Spleen (tissue), 11 donors: ENCODE measurements at regions not wholly inside any gene's neighbourhood (a gene's known extent, or its start where the extent isn't known, plus 50 kb on each side); places are given as distances from the start of the nearest gene placed in this dataset.

Experiments used
- DNase-seq: peaks from one replicate; pipeline ENCODE4 v3.0.0-alpha.2; 2020
- H3K27ac ChIP-seq, 8 donors: fragments of 200-600 bp; sonication (generic) in 7 of 8; 1 replicate in 4 of 8; 2 replicates in 4 of 8; pipeline versions ENCODE4 v1.5.0 to v1.8.0; 2016 to 2021; ENCODE audit warnings: inconsistent platforms in 4 of 8, mild to moderate bottlenecking in 4 of 8, moderate library complexity in 1 of 8
- H3K27me3 ChIP-seq, 7 donors: fragments of 200-600 bp; sonication (generic) in 6 of 7; replicated peaks in 1 of 7; 1 replicate in 4 of 7; 2 replicates in 3 of 7; pipeline versions ENCODE4 v1.5.0 to v1.8.0; 2016 to 2021; ENCODE audit warnings: inconsistent platforms in 3 of 7, mild to moderate bottlenecking in 1 of 7
- H3K36me3 ChIP-seq, 6 donors: fragments of 200-600 bp; sonication (generic) in 5 of 6; 1 replicate in 4 of 6; 2 replicates in 2 of 6; pipeline versions ENCODE4 v1.5.0 to v1.8.0; 2016 to 2021; ENCODE audit warnings: inconsistent platforms in 2 of 6
- H3K4me1 ChIP-seq, 6 donors: fragments of 200-600 bp; sonication (generic) in 5 of 6; 1 replicate in 3 of 6; 2 replicates in 3 of 6; pipeline versions ENCODE4 v1.5.0 to v1.8.0; 2016 to 2021; ENCODE audit warnings: inconsistent platforms in 3 of 6
- H3K4me3 ChIP-seq, 8 donors: fragments of 200-600 bp; sonication (generic) in 7 of 8; 1 replicate in 4 of 8; 2 replicates in 4 of 8; pipeline versions ENCODE4 v1.5.0 to v1.8.0; 2016 to 2021; ENCODE audit warnings: inconsistent platforms in 4 of 8, mild to moderate bottlenecking in 4 of 8, moderate library complexity in 2 of 8
- H3K9me3 ChIP-seq, 8 donors: fragments of 200-600 bp; sonication (generic) in 7 of 8; 1 replicate in 4 of 8; 2 replicates in 4 of 8; pipeline versions ENCODE4 v1.5.0 to v1.8.0; 2016 to 2021; ENCODE audit warnings: inconsistent platforms in 4 of 8
- POLR2A ChIP-seq, 3 donors: fragments of 450-650 bp; IDR thresholded peaks; one replicate each; pipeline ENCODE4 v1.5.1; 2017; ENCODE audit warnings: antibody characterized with exemption in 3 of 3, mild to moderate bottlenecking in 1 of 3
- POLR2AphosphoS5 ChIP-seq, 3 donors: sonication (generic); formaldehyde crosslinking; IDR thresholded peaks; one replicate each; pipeline ENCODE4 v1.5.1; 2017; ENCODE audit warnings: antibody characterized with exemption in 3 of 3
- WGBS, 5 donors: extraction: QIAGEN DNeasy Blood & Tissue Kit in 3 of 5; methylation state at CpG; one replicate each; pipeline versions ENCODE4 v1.1.5 to v1.1.7; 2013 to 2018; 5-methylcytosine and 5-hydroxymethylcytosine counted together
- intact Hi-C: fragments of 100-400 bp; cut with DNase I; formaldehyde crosslinking; loops from one replicate; pipeline ENCODE4 v1.15.0; 2023; ENCODE audit warnings: low total_unique reads
- TF ChIP-seq, protein P1 (sequence below), 11 experiments: fragments of 200-600 bp in 7 of 11; fragments of 450-650 bp in 4 of 11; sonication (generic) in 4 of 11; IDR thresholded peaks in 8 of 11; conservative IDR thresholded peaks in 3 of 11; 1 replicate in 7 of 11; 2 replicates in 4 of 11; pipeline versions ENCODE4 v1.4.0 to v1.8.0; 2016 to 2021; ENCODE audit warnings: antibody characterized with exemption in 11 of 11, inconsistent platforms in 4 of 11, mild to moderate bottlenecking in 1 of 11
- donor health status: healthy with polysubstance abuse.
- donor health status: DM: no; HTN: no; CAD: no; lungs with moderate emphysema.
- donor health status: DM: no; HTN: no; CAD: no.
- donor health status: Bipolar disorder and iron deficiency.
- donor health status: healthy.
- donor health status: DM: no; HTN: no; CAD: no.
- donor health status: DM: yes; HTN: yes; CAD: no.

DNA sequence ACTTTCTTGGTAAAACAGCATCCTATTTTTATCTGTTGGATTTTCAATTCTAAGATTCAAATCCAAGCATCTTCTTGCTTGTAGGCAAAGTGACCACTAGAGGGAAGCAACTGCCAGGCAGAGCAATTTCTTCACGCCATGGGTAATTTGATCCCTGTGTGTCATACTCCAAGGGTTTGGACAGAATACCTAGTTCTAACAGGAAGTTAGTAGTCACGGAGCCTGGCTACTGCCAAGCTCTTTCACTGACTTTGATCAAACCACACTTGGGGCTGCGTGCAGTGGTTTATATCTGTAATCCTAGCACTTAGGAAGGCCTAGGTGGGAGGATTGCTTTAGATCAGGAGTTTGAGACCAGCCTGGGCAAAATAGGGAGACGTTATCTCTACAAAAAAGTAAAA is 473.6 kb upstream of the TNC start:
- intact Hi-C loops = loop anchor here (5.0 kb wide), 1 partner anchor 981 kb away; no protein-coding TSS in a partner anchor
- peaks cover 0 to 29% (median 3%) of the 10 kb centered on the region in 7 donors for H3K27me3 ChIP-seq
- WGBS, 5 donors = 11 to 34% (median 14%) methylated on average over 4 of the region's 4 CpGs
- DNase-seq = no peak
- no peak for TF ChIP-seq POLR2A (IDR thresholded peaks at IDR 0.05)
- TF ChIP-seq, protein P1, sequence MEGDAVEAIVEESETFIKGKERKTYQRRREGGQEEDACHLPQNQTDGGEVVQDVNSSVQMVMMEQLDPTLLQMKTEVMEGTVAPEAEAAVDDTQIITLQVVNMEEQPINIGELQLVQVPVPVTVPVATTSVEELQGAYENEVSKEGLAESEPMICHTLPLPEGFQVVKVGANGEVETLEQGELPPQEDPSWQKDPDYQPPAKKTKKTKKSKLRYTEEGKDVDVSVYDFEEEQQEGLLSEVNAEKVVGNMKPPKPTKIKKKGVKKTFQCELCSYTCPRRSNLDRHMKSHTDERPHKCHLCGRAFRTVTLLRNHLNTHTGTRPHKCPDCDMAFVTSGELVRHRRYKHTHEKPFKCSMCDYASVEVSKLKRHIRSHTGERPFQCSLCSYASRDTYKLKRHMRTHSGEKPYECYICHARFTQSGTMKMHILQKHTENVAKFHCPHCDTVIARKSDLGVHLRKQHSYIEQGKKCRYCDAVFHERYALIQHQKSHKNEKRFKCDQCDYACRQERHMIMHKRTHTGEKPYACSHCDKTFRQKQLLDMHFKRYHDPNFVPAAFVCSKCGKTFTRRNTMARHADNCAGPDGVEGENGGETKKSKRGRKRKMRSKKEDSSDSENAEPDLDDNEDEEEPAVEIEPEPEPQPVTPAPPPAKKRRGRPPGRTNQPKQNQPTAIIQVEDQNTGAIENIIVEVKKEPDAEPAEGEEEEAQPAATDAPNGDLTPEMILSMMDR (IDR thresholded peaks at IDR 0.05 in 8 of 11, conservative IDR thresholded peaks at IDR 0.05 in 3 of 11) = peak in 8 of 11 experiments; percentile 19 to 57 (median 40)
- H3K4me1 ChIP-seq = no peaks in the 10 kb centered on the region
- H3K27ac ChIP-seq = no peak overlapping the region
- no peak overlapping the region for H3K4me3 ChIP-seq
- peaks cover 0 to 15% (median 0%) of the 10 kb centered on the region in 8 donors for H3K9me3 ChIP-seq
- no peaks in the 10 kb centered on the region for H3K36me3 ChIP-seq

DNA sequence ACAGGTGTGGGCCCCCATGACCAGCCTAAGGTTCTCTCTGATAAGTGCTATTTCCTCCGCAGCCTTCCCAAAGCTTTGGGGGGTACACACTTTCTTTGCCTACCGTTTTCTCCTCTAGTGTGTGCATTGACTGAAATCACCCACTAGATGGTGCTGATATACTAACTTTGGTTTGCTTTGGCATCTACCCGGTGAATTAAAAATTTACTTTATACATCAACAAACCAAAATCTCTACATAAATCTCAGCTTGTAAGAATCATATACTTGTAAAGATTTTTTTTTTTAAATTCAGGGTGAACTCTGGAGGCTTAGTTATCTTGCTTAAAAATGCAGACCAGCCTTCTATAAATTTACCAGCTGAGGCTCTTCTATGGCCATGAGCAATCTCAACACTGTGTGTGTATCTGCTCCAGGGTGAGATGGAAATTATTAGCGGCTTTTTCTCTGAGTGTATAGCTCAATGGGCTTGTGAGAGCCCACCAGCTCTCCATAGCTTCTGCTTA is 475.7 kb upstream of the TNC start:
- 6 to 12% (median 7%) methylated on average over 4 of the region's 4 CpGs for WGBS, 5 donors
- H3K27me3 ChIP-seq = peaks cover 0 to 48% (median 3%) of the 10 kb centered on the region in 7 donors
- H3K4me3 ChIP-seq = no peak overlapping the region
- no peaks in the 10 kb centered on the region for H3K36me3 ChIP-seq
- no peaks in the 10 kb centered on the region for H3K4me1 ChIP-seq
- DNase-seq = no peak
- H3K9me3 ChIP-seq = peaks cover 0 to 14% (median 0%) of the 10 kb centered on the region in 8 donors
- H3K27ac ChIP-seq = no peak overlapping the region
- TF ChIP-seq, protein P1 (IDR thresholded peaks at IDR 0.05 in 8 of 11, conservative IDR thresholded peaks at IDR 0.05 in 3 of 11) = peak in 9 of 11 experiments; percentile 24 to 72 (median 52)
- no peak for TF ChIP-seq POLR2AphosphoS5 (IDR thresholded peaks at IDR 0.05)
- intact Hi-C loops = loop anchor here (5.0 kb wide), 1 partner anchor 979 kb away; no protein-coding TSS in a partner anchor

DNA sequence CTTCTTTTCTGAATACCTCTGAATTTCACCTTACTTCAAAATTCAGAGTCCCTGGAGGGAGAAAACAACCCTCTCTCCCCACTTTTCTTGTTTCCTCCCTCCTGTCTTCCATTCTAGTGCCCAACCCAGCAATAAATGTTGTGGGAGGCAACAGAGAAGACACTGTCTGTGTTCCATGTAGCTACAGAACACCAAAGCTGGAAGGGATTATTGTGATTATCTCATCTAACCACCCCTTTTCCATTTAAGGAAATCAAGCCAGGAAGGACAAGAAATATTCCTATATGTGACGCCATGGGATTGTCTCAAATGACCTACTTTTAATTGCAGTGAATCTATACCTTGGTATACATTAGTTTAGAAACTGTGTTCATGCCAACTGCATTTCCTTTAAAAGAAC is 476.6 kb upstream of the TNC start:
- Histone ChIP-seq H3K4me1 (no peaks in the 10 kb centered on the region), H3K27ac (no peak overlapping the region), H3K9me3 (peaks cover 0 to 5% (median 0%) of the 10 kb centered on the region in 8 donors), H3K36me3 (no peaks in the 10 kb centered on the region), H3K27me3 (peaks cover 0 to 55% (median 3%) of the 10 kb centered on the region in 7 donors), H3K4me3 (no peak overlapping the region)
- no peak for DNase-seq
- intact Hi-C loops = loop anchor here (5.0 kb wide), 1 partner anchor 978 kb away; no protein-coding TSS in a partner anchor
- WGBS, 5 donors = 44 to 85% (median 76%) methylated on average over 1 of the region's 1 CpG
- TF ChIP-seq POLR2A (IDR thresholded peaks at IDR 0.05) (no peak), POLR2AphosphoS5 (IDR thresholded peaks at IDR 0.05) (no peak)
- TF ChIP-seq, protein P1 (IDR thresholded peaks at IDR 0.05 in 8 of 11, conservative IDR thresholded peaks at IDR 0.05 in 3 of 11) = no peak

DNA sequence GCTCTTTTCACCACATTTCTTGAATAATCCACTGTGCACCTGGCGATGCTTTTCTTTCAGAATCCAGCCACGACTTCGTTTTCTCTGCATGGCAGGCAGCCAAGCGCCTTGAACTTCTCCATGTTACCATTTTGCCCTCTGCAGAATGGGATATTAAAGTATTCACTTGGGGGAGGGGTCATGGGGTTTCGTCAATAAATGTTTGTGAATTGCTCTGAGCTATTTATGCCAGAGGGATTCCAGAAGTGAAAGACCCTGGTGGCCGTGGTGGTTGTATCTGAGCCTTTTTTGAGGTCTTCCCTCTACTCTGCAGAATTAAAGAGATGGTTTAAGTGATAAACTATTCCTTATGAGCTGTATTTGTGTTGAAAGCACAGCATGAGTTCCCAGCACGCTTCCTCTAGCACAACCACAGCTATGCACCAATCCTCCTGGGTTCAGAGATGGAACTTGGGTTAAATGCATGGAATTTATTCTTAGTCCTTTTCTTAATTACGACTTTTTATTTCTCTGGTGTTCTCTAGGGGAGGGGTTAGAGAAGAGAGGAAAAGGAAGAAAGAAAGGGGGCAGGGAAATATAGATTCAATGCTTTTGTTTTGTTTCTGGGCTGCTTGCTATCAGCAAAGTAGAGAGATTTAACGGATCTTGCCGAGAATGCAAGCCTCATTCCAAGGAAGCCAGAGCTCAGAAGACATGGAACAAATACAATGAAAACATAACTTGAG is 478.2 kb upstream of the TNC start:
- intact Hi-C loops = no loop called here
- TF ChIP-seq POLR2AphosphoS5 (IDR thresholded peaks at IDR 0.05) (no peak), POLR2A (IDR thresholded peaks at IDR 0.05) (no peak)
- TF ChIP-seq, protein P1 (IDR thresholded peaks at IDR 0.05 in 8 of 11, conservative IDR thresholded peaks at IDR 0.05 in 3 of 11) = no peak
- Histone ChIP-seq H3K4me1 (no peaks in the 10 kb centered on the region), H3K36me3 (no peaks in the 10 kb centered on the region), H3K27me3 (peaks cover 0 to 61% (median 3%) of the 10 kb centered on the region in 7 donors), H3K9me3 (no peaks in the 10 kb centered on the region), H3K27ac (no peak overlapping the region), H3K4me3 (no peak overlapping the region)
- WGBS, 5 donors = 36 to 48% (median 48%) methylated on average over 10 of the region's 10 CpGs
- DNase-seq = no peak
